Erythroblast (primary cell): ENCODE measurements at regions not wholly inside any gene's neighbourhood (a gene's known extent, or its start where the extent isn't known, plus 50 kb on each side); places are given as distances from the start of the nearest gene placed in this dataset.

Source experiments
- GATA1 ChIP-seq: IDR thresholded peaks from 2 replicates; pipeline ENCODE4 v1.6.1; 2011; ENCODE audit warnings: low read depth, mild to moderate bottlenecking, control low read depth, low read length, moderate library complexity
- POLR2A ChIP-seq: IDR thresholded peaks from 2 replicates; pipeline ENCODE4 v1.6.1; 2011; ENCODE audit warnings: mild to moderate bottlenecking, low read length

DNA sequence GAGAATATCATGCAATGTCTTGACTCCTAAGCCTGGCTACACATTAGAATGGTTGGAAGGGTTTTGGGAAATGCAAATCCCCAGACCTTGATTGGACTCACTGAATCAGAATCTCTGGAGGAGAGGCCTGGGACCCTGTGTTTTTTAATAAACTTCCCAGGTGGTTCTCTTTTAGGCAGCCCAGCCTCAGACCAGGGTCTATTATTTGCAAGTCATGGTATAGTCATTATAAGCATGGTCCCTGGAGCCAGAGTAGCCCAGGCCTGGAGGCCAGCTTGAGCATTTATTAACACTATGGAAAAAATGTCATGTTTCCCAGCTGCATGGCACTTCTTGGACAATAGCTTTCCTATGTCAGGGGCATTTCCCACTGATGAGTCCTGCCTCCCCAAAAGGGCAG is 266.9 kb downstream of the NPIPA8 start:
- TF ChIP-seq POLR2A (no peak), GATA1 (no peak)
